ENCODE measurements at regions not wholly inside any gene's neighbourhood (a gene's known extent, or its start where the extent isn't known, plus 50 kb on each side); places are given as distances from the start of the nearest gene placed in this dataset.
A peak's percentile ranks its signal among the peaks of the same experiment; 100 is the strongest.

GRCh38 chr7:131068604-131069021 is 259.1 kb upstream of the MKLN1 start:
- no peak for TF ChIP-seq EP300 (IDR thresholded peaks at IDR 0.05)
- TF ChIP-seq, protein P1, sequence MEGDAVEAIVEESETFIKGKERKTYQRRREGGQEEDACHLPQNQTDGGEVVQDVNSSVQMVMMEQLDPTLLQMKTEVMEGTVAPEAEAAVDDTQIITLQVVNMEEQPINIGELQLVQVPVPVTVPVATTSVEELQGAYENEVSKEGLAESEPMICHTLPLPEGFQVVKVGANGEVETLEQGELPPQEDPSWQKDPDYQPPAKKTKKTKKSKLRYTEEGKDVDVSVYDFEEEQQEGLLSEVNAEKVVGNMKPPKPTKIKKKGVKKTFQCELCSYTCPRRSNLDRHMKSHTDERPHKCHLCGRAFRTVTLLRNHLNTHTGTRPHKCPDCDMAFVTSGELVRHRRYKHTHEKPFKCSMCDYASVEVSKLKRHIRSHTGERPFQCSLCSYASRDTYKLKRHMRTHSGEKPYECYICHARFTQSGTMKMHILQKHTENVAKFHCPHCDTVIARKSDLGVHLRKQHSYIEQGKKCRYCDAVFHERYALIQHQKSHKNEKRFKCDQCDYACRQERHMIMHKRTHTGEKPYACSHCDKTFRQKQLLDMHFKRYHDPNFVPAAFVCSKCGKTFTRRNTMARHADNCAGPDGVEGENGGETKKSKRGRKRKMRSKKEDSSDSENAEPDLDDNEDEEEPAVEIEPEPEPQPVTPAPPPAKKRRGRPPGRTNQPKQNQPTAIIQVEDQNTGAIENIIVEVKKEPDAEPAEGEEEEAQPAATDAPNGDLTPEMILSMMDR (IDR thresholded peaks at IDR 0.05): peak in 1 of 4 experiments; percentile 34
- TF ChIP-seq POLR2A (IDR thresholded peaks at IDR 0.05): no peak
- no peak for TF ChIP-seq POLR2AphosphoS5 (IDR thresholded peaks at IDR 0.05)

All from sigmoid colon (tissue), 4 donors.